Hippocampal formation (tissue), 2 donors: ENCODE measurements at regions not wholly inside any gene's neighbourhood (a gene's known extent, or its start where the extent isn't known, plus 50 kb on each side); places are given as distances from the start of the nearest gene placed in this dataset.

Source experiments
- DNase-seq, 2 donors: peaks; one replicate each; lab custom pipeline; 2025; lab: John Stamatoyannopoulos, UW

DNA sequence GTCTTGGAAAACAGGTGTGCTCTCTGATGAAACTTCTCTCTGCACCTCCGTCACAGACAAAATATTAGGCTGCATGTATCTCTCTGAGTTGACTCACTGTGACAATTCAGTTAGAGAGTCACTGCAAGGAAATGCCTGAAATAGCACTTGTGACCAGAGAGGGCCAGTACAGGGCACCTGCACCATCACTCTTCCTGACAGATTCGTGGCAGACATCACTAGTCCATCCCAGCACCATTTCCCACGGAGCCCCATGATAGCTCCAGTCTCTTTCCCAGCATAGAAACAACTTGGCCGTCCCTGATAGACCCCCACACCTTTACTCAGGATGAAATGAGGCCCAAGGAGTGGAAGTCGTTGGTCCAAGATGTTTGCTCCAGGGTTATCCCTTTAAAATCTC is 73.3 kb upstream of the ISX start:
- no peak for DNase-seq

DNA sequence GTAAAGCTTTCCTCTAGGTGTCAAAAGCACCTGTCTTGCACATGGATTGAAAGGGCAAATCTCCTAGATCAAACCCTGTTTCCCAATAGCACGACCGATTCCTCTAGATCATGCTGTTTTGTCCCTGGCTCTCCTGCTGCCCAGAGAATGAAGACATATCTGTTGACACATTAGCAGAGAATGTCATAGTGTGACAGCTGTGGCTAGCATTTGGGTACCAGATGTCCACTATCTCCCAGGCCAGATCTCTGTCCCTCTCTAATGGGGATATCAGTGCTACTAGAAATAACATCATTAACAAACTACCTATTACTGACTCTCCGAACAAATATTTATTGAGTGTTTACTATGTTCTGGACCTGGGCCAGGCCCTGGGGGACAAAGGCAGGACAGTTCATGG is 72.4 kb upstream of the ISX start:
- DNase-seq = no peak

DNA sequence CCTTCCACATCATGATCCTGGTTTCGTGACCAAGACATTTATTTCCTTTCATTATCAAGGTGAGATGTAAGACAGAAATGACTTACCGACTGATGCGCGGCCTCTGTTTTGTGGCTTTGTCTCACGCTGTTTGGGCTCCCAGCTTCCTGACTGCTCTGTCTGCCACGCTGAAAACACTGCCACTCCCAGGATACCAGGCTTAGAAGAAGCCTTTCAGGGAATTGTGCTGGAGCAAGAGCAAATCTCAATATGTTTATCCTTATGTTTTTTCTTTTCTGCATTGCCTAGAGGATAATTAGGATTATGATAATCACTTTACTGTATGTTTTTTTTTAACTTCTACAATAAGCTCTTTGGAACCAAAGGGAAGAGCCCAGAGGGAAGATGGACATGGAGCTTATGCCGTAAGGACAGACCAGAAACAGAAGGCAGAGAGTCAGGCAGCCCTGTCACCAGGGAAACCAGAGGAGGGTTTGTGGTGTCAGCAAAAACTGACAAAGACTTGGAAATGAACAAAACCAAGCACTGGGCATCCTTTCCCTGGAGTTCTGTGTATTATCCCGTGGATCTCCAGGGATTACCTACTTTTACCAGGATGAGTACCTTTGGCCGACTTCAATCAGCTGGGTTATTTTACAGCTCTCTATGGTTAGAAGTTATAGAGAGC is 68.2 kb upstream of the ISX start:
- no peak for DNase-seq

DNA sequence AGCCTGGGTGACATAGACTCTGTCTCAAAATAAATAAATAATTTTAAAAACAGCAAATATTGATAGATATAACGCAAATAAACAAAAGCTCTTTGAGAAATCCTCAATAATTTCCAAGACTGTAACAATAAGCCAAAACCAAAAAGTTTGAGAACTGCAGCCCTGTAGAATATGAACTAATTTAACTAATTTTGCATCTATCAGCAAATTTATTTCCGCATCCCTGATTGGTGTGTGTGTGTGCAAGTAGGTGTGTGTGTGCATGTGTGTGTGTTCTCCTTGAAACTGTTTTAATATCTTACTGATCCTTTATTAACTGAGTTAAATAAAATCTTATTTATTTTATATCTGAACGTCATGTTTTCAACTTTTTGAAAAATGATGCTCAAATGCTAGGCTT is 67.0 kb upstream of the ISX start:
- no peak for DNase-seq

DNA sequence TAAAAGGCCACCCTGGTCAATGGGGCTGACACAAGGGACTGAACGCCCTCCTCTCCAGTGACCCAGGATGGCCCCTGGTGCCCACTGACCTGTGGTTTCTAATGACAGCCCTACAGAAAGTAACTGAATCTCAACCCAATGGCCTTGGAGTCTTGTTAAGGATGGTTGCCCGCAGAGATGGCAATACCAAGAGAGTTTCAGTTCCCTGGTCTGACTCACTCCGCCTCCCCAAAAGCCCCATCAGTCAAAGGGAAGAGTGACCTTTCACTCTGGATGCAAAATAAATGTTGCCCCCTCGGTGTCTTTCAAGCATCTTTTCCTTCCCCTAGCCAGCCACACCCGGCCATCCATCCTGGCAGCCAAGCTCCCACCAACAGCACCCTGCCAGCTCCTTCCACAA is 57.7 kb upstream of the ISX start:
- no peak for DNase-seq

DNA sequence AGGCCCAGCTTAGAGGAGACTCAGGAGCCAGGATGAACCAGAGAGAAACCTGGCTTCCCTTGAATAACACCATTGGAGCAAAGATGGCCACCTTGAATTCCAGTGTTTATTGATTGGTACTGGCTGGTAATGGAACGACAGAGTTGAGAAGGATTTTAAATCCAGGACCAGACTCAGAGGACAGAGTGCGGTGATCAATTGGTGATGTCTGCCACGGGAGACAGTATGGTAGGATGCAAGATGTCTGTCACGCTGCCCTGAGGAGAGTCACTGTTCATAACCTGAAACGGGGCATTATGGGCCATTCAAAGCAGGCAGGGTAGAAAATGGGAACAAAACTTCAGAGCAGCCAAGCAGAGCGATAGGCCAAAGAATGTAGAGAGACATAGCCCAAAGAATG is 55.4 kb upstream of the ISX start:
- DNase-seq = no peak

DNA sequence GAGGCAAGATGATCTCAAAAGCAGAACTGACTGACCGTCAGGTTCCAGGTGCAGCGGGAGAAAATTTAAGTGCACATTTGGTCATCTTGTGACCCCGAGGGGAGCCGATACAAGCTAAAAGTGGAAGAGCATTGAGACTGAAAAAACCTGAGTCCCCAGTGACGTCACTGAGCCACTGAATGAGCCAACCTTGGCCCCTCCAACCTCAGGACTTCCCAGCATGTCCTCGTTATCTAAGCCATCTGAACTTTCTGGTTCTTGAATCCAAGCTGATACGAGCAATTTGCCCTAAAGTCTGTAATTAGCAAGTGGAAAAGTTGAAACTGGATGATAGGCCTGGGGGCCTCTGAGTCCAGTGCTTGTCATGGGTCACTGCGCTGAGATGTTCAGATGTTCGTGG is 51.1 kb upstream of the ISX start:
- no peak for DNase-seq
